PC-3 (cell line): ENCODE measurements at regions not wholly inside any gene's neighbourhood (a gene's known extent, or its start where the extent isn't known, plus 50 kb on each side); places are given as distances from the start of the nearest gene placed in this dataset.

Source experiments
- EZH2 ChIP-seq: fragments of 300-600 bp; sonication (generic); IDR thresholded peaks from one replicate; pipeline ENCODE4 v1.6.1; 2017; ENCODE audit warnings: antibody characterized with exemption, mild to moderate bottlenecking, low read length; ENCODE audit not compliant: unreplicated experiment
- EZH2phosphoT487 ChIP-seq: fragments of 300-600 bp; sonication (generic); IDR thresholded peaks from 2 replicates; pipeline ENCODE4 v1.6.1; 2018; ENCODE audit warnings: mild to moderate bottlenecking, antibody characterized with exemption, low read length, borderline replicate concordance
- TF ChIP-seq, protein P1 (sequence below): fragments of 300-600 bp; sonication (generic); conservative IDR thresholded peaks from 2 replicates; pipeline ENCODE4 v1.5.1; 2017; ENCODE audit warnings: antibody characterized with exemption, low read depth, mild to moderate bottlenecking, low read length

DNA sequence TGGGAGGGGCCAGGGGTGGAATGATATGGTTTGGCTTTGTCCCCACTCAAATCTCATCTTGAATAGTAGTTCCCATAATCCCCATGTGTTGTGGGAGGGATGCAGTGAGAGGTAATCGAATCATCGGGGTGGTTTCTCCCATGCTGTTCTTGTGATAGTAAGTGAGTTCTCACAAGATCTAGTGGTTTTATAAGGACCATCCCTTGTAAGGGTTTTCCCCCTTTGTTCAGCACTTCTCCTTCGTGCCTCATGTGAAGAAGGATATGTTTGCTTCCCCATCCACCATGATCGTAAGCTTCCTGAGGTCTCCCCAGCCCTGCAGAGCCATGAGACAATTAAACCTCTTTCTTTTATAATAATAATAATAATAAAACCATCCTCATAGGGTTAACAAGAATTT lies 53.4 kb upstream of the PRNP start:
- TF ChIP-seq, protein P1, sequence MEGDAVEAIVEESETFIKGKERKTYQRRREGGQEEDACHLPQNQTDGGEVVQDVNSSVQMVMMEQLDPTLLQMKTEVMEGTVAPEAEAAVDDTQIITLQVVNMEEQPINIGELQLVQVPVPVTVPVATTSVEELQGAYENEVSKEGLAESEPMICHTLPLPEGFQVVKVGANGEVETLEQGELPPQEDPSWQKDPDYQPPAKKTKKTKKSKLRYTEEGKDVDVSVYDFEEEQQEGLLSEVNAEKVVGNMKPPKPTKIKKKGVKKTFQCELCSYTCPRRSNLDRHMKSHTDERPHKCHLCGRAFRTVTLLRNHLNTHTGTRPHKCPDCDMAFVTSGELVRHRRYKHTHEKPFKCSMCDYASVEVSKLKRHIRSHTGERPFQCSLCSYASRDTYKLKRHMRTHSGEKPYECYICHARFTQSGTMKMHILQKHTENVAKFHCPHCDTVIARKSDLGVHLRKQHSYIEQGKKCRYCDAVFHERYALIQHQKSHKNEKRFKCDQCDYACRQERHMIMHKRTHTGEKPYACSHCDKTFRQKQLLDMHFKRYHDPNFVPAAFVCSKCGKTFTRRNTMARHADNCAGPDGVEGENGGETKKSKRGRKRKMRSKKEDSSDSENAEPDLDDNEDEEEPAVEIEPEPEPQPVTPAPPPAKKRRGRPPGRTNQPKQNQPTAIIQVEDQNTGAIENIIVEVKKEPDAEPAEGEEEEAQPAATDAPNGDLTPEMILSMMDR, result no peak
- no peak for TF ChIP-seq EZH2phosphoT487
- TF ChIP-seq EZH2, result no peak
